ENCODE measurements at regions not wholly inside any gene's neighbourhood (a gene's known extent, or its start where the extent isn't known, plus 50 kb on each side); places are given as distances from the start of the nearest gene placed in this dataset.
"Not testable (repeated sequence)": the region's sequence is repeated elsewhere in the genome, so short reads cannot be mapped to it uniquely, and the experiment has no call there.

DNA sequence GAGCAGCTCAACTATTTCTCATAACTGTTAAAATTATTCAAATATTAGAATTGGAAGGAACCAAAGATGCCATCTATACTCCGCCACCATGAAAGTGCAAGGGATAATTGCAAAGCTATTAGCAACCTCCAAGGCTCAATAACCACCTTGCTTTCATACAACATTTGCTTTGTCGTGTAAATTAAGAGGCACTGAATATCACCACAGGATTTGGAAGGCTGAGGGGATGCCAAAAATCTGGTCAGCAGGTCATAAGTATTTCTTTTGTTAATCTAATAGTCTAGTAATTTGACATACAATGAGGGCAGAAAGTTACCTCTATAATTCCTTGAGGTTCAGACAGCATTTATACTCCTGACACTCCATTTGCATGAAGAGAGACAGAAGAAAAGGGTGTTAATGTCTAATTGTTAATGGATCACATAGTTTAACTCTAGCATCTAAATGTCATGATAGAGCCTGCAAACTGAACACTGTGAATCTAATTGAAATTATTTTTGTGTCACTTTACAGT is 200.9 kb upstream of the DIAPH2 start:
- Histone ChIP-seq H3K27me3 (ENCODE audit: control insufficient read depth in 1 of 2, insufficient read depth in 2 of 2, low read length in 2 of 2) (no peaks in the 10 kb centered on the region), H3K9me3 (ENCODE audit: control insufficient read depth in 1 of 2, insufficient read depth in 1 of 2, low read length in 2 of 2) (no peaks in the 10 kb centered on the region), H3K4me1 (ENCODE audit: insufficient read depth, low read length) (no peaks in the 10 kb centered on the region), H3K36me3 (ENCODE audit: insufficient read depth, low read length) (no peaks in the 10 kb centered on the region), H3K4me3 (ENCODE audit: low read length) (no peak overlapping the region), H3K27ac (ENCODE audit: low read depth in 1 of 2, low read length in 2 of 2) (no peak overlapping the region)
- TF ChIP-seq, protein P1, sequence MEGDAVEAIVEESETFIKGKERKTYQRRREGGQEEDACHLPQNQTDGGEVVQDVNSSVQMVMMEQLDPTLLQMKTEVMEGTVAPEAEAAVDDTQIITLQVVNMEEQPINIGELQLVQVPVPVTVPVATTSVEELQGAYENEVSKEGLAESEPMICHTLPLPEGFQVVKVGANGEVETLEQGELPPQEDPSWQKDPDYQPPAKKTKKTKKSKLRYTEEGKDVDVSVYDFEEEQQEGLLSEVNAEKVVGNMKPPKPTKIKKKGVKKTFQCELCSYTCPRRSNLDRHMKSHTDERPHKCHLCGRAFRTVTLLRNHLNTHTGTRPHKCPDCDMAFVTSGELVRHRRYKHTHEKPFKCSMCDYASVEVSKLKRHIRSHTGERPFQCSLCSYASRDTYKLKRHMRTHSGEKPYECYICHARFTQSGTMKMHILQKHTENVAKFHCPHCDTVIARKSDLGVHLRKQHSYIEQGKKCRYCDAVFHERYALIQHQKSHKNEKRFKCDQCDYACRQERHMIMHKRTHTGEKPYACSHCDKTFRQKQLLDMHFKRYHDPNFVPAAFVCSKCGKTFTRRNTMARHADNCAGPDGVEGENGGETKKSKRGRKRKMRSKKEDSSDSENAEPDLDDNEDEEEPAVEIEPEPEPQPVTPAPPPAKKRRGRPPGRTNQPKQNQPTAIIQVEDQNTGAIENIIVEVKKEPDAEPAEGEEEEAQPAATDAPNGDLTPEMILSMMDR (IDR thresholded peaks at IDR 0.05) = no peak
- Mint-ChIP-seq H3K36me3 (ENCODE audit: low read depth) (no peaks in the 10 kb centered on the region), H3K4me3 (no peak overlapping the region), H3K4me1 (ENCODE audit: low read depth) (no peaks in the 10 kb centered on the region), H3K27ac (no peak overlapping the region), H3K9me3 (no peaks in the 10 kb centered on the region), H3K27me3 (no peaks in the 10 kb centered on the region)
- ChIA-PET POLR2A (no interaction called here), CTCF (interaction anchor here (0.8 kb wide), 1 partner anchor 13 kb away, joined by 3 read pairs; no protein-coding TSS in a partner anchor)
- no peak for ATAC-seq (ENCODE audit: poor library complexity)
- intact Hi-C loops (cut with DNase I, micrococcal nuclease) = no loop called here
- no peak for DNase-seq

DNA sequence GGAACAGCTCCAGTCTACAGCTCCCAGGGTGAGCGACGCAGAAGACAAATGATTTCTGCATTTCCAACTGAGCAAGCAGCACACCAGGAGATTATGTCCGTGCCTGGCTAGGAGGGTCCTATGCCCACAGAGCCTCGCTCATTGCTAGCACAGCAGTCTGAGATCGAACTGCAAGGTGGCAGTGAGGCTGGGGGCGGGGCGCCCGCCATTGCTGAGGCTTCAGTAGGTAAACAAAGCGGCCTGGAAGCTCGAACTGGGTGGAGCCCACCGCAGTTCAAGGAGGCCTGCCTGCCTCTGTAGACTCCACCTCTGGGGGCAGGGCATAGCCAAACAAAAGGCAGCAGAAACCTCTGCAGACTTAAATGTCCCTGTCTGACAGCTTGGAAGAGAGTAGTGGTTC is 198.0 kb upstream of the DIAPH2 start:
- DNase-seq; H3K4me3 Mint-ChIP-seq; H3K4me3 ChIP-seq (ENCODE audit: low read length); intact Hi-C loops (cut with DNase I, micrococcal nuclease); H3K27ac Mint-ChIP-seq; POLR2A ChIA-PET; ATAC-seq (ENCODE audit: poor library complexity); H3K4me1 Mint-ChIP-seq (ENCODE audit: low read depth); H3K9me3 Mint-ChIP-seq; H3K27ac ChIP-seq (ENCODE audit: low read depth in 1 of 2, low read length in 2 of 2); H3K27me3 Mint-ChIP-seq; H3K9me3 ChIP-seq (ENCODE audit: control insufficient read depth in 1 of 2, insufficient read depth in 1 of 2, low read length in 2 of 2); H3K36me3 Mint-ChIP-seq (ENCODE audit: low read depth); CTCF ChIA-PET; H3K27me3 ChIP-seq (ENCODE audit: control insufficient read depth in 1 of 2, insufficient read depth in 2 of 2, low read length in 2 of 2); H3K4me1 ChIP-seq (ENCODE audit: insufficient read depth, low read length); H3K36me3 ChIP-seq (ENCODE audit: insufficient read depth, low read length): not testable (repeated sequence)

DNA sequence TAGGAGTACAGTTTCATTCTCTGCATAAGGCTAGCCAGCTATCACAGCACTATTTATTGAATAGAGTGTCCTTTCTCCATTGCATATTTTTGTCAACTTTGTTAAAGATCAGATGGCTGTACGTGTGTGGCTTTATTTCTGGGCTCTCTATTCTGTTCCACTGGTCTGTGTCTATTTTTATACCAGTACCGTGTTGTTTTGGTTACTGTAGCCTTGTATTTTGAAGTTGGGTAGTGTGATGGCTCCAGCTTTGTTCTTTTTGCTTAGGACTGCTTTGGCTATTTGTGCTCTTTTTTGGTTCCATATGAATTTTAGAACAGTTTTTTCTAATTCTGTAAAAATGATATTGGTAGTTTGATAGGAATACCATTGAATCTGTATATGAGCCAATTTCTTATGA is 182.1 kb upstream of the DIAPH2 start:
- ATAC-seq (ENCODE audit: poor library complexity) = no peak
- no peaks in the 10 kb centered on the region for H3K36me3 ChIP-seq (ENCODE audit: insufficient read depth, low read length)
- no peaks in the 10 kb centered on the region for H3K4me1 ChIP-seq (ENCODE audit: insufficient read depth, low read length)
- CTCF ChIA-PET = no interaction called here
- Mint-ChIP-seq H3K36me3 (ENCODE audit: low read depth) (no peaks in the 10 kb centered on the region), H3K27ac (no peak overlapping the region), H3K4me1 (ENCODE audit: low read depth) (no peaks in the 10 kb centered on the region), H3K9me3 (no peaks in the 10 kb centered on the region), H3K27me3 (no peaks in the 10 kb centered on the region), H3K4me3 (no peak overlapping the region)
- H3K27me3 ChIP-seq (ENCODE audit: control insufficient read depth in 1 of 2, insufficient read depth in 2 of 2, low read length in 2 of 2) = no peaks in the 10 kb centered on the region
- POLR2A ChIA-PET = no interaction called here
- TF ChIP-seq, protein P1 (IDR thresholded peaks at IDR 0.05) = no peak
- DNase-seq = no peak
- H3K27ac ChIP-seq (ENCODE audit: low read depth in 1 of 2, low read length in 2 of 2) = no peak overlapping the region
- no peaks in the 10 kb centered on the region for H3K9me3 ChIP-seq (ENCODE audit: control insufficient read depth in 1 of 2, insufficient read depth in 1 of 2, low read length in 2 of 2)
- intact Hi-C loops (cut with DNase I, micrococcal nuclease) = no loop called here
- H3K4me3 ChIP-seq (ENCODE audit: low read length) = no peak overlapping the region

DNA sequence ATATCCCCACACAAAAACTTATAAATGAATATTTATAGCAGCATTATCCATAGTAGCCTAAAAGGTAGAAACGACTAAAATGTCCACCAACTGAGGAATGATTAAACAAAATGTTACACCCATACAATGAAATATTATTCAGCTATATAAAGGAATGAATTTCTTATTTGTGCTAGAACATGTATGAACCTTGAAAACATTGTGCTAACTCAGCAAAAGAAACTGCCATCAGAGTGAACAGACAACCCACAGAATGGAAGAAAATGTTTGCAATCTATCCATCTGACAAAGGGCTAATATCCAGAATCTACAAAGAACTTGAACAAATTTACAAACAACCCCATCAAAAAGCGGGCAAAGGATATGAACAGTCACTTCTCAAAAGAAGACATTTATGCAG is 155.3 kb upstream of the DIAPH2 start:
- H3K4me1 ChIP-seq (ENCODE audit: insufficient read depth, low read length); intact Hi-C loops (cut with DNase I, micrococcal nuclease); H3K9me3 Mint-ChIP-seq; H3K4me1 Mint-ChIP-seq (ENCODE audit: low read depth); H3K36me3 ChIP-seq (ENCODE audit: insufficient read depth, low read length); H3K27me3 ChIP-seq (ENCODE audit: control insufficient read depth in 1 of 2, insufficient read depth in 2 of 2, low read length in 2 of 2); H3K27me3 Mint-ChIP-seq; H3K4me3 Mint-ChIP-seq; H3K27ac ChIP-seq (ENCODE audit: low read depth in 1 of 2, low read length in 2 of 2); ATAC-seq (ENCODE audit: poor library complexity); DNase-seq; POLR2A ChIA-PET; H3K27ac Mint-ChIP-seq; H3K36me3 Mint-ChIP-seq (ENCODE audit: low read depth); CTCF ChIA-PET; H3K4me3 ChIP-seq (ENCODE audit: low read length); H3K9me3 ChIP-seq (ENCODE audit: control insufficient read depth in 1 of 2, insufficient read depth in 1 of 2, low read length in 2 of 2): not testable (repeated sequence)

All from CD4-positive, alpha-beta T cell (primary cell).